MM.1S (cell line): ENCODE measurements at regions not wholly inside any gene's neighbourhood (a gene's known extent, or its start where the extent isn't known, plus 50 kb on each side); places are given as distances from the start of the nearest gene placed in this dataset.

Source experiments
- EZH2 ChIP-seq: fragments of 300-600 bp; sonication (generic); optimal IDR thresholded peaks from 2 replicates; pipeline ENCODE3; 2017; ENCODE audit warnings: low read depth, mild to moderate bottlenecking, antibody characterized with exemption, low read length, mixed read lengths
- EZH2phosphoT487 ChIP-seq: fragments of 300-600 bp; sonication (generic); IDR thresholded peaks from 2 replicates; pipeline ENCODE4 v1.6.1; 2018; ENCODE audit warnings: antibody characterized with exemption, low read length
- TF ChIP-seq, protein P1 (sequence below): fragments of 300-600 bp; sonication (generic); IDR thresholded peaks from 2 replicates; pipeline ENCODE4 v1.5.1; 2016; ENCODE audit warnings: antibody characterized with exemption, low read length, mixed read lengths

DNA sequence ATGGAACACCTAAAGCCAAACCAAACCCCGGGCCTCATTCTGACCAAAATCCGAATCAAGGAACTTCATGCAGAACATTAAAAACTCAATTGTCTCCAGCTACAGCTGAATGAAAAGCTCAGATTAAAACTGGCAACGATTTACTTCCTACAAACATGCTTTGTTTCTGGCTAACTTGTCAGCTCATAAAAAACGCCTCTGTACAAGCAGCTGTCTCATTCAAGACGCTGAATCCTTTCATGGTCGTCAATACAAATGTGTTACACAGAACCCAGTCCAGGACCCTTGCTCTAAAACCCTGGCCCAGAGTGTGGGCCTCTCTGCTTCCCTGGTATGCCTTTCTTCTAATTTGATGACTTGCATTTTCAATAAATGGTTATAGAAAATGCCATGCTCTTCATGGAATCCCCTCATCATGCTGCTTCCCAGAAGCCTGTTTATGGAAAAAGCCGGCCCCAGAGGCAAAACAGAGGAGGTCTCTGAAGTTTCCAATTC, 183.1 kb downstream of the PHLDA1 start:
- TF ChIP-seq, protein P1, sequence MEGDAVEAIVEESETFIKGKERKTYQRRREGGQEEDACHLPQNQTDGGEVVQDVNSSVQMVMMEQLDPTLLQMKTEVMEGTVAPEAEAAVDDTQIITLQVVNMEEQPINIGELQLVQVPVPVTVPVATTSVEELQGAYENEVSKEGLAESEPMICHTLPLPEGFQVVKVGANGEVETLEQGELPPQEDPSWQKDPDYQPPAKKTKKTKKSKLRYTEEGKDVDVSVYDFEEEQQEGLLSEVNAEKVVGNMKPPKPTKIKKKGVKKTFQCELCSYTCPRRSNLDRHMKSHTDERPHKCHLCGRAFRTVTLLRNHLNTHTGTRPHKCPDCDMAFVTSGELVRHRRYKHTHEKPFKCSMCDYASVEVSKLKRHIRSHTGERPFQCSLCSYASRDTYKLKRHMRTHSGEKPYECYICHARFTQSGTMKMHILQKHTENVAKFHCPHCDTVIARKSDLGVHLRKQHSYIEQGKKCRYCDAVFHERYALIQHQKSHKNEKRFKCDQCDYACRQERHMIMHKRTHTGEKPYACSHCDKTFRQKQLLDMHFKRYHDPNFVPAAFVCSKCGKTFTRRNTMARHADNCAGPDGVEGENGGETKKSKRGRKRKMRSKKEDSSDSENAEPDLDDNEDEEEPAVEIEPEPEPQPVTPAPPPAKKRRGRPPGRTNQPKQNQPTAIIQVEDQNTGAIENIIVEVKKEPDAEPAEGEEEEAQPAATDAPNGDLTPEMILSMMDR, result no peak
- TF ChIP-seq EZH2 (no peak), EZH2phosphoT487 (no peak)
